A549 (cell line): ENCODE measurements at regions not wholly inside any gene's neighbourhood (a gene's known extent, or its start where the extent isn't known, plus 50 kb on each side); places are given as distances from the start of the nearest gene placed in this dataset.

Experiments
- CTCF ChIP-seq: fragments of >200 bp; sonication (Bioruptor Twin); formaldehyde crosslinking; IDR thresholded peaks from 3 replicates; pipeline ENCODE4 v1.5.1; 2016
- POLR2A ChIP-seq: IDR thresholded peaks from 2 replicates; pipeline ENCODE4 v1.6.1; 2012; ENCODE audit warnings: mild to moderate bottlenecking, low read length
- RNF2 ChIP-seq: fragments of 200-600 bp; sonication (generic); IDR thresholded peaks from 2 replicates; pipeline ENCODE4 v1.6.1; 2016; ENCODE audit warnings: low read depth, mild to moderate bottlenecking, antibody characterized with exemption, moderate library complexity, borderline replicate concordance

- no peak for TF ChIP-seq CTCF
- no peak for TF ChIP-seq POLR2A
- no peak for TF ChIP-seq RNF2
Measured at GRCh38 chr2:220192994-220193753, 565.7 kb downstream of the SLC4A3 start.
